ENCODE measurements at regions not wholly inside any gene's neighbourhood (a gene's known extent, or its start where the extent isn't known, plus 50 kb on each side); places are given as distances from the start of the nearest gene placed in this dataset.

DNA sequence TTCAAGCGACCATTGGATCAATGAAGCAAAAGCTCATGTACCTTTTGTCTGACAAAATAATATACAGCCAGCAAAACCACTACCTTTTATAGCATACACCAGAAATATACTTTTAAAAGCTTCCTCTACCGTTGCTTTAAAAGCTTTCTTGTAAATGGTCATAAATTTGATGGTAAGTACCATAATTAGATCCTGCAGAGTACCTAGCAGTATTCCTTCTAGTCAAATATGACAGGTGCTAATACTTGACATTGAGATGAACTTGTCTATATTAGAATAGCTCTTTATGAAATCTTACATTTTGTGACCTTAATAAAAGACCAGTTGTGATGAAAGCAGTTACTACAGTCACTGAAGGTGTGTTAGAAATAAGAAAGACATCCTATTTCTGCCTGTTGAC lies 340.5 kb upstream of the ANO3 start:
- H3K4me3 ChIP-seq (ENCODE audit: low read length) = no peak overlapping the region
- TF ChIP-seq, protein P1, sequence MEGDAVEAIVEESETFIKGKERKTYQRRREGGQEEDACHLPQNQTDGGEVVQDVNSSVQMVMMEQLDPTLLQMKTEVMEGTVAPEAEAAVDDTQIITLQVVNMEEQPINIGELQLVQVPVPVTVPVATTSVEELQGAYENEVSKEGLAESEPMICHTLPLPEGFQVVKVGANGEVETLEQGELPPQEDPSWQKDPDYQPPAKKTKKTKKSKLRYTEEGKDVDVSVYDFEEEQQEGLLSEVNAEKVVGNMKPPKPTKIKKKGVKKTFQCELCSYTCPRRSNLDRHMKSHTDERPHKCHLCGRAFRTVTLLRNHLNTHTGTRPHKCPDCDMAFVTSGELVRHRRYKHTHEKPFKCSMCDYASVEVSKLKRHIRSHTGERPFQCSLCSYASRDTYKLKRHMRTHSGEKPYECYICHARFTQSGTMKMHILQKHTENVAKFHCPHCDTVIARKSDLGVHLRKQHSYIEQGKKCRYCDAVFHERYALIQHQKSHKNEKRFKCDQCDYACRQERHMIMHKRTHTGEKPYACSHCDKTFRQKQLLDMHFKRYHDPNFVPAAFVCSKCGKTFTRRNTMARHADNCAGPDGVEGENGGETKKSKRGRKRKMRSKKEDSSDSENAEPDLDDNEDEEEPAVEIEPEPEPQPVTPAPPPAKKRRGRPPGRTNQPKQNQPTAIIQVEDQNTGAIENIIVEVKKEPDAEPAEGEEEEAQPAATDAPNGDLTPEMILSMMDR (IDR thresholded peaks at IDR 0.05; ENCODE audit: insufficient read depth, low read depth, low read length, missing control alignments) = no peak
- no peak for DNase-seq (ENCODE audit: low read depth)

DNA sequence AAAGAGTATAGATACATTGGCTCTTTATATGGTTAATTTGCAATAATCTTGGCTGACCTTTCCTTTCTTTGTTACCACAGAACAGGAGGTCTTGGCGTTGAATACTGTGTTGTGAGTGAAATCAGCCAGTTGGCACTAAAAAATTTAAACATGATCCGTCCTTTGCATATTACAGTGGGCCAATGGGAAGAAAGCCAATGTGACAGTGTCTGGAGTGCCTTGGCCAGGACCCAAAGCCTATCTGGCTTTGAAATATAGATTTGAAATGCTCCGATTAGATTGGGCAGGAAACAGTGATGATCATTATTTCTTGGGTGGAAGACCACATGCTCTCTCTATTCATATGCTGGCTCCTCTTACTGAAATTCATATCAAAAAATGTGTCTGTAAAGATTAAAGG lies 339.6 kb upstream of the ANO3 start:
- no peak overlapping the region for H3K4me3 ChIP-seq (ENCODE audit: low read length)
- TF ChIP-seq, protein P1 (IDR thresholded peaks at IDR 0.05; ENCODE audit: insufficient read depth, low read depth, low read length, missing control alignments) = no peak
- no peak for DNase-seq (ENCODE audit: low read depth)

DNA sequence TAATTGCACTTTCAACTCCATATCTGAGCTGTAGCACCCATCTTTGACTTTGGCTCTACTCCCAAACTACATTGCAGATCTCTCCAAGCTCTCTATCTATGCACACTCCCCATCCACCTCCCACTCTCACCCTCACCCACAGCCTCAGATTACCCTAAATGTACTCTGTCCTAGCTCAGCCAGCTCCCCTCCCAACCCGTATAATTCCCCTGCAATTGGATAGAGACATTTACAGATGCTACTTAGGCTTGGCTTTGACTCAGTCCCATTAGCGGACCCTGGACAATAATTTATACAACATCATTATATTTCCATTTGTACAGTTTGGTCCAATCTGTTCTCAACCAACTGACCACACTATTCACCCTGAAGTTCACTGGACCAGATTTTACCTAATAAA lies 338.9 kb upstream of the ANO3 start:
- TF ChIP-seq, protein P1 (IDR thresholded peaks at IDR 0.05; ENCODE audit: insufficient read depth, low read depth, low read length, missing control alignments) = no peak
- H3K4me3 ChIP-seq (ENCODE audit: low read length) = no peak overlapping the region
- DNase-seq (ENCODE audit: low read depth) = no peak

DNA sequence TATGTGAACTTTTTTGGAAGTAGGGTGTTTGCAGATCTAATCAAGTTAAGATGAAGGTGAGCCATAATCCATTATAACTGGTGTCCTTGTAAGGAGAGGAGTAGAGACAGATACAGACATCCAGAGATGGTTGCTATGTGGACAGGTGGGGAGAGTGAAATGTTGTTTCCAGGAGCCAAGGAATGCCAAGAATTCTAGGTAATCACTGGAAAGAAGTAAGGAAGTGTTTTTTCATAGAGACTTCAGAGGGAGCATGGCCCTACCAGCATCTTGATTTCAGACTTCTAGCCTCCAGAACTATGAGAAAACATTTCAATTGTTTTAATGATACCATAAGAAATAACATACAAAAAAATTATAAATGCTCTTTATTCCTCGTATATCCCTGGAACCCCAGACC lies 320.5 kb upstream of the ANO3 start:
- no peak overlapping the region for H3K4me3 ChIP-seq (ENCODE audit: low read length)
- no peak for DNase-seq (ENCODE audit: low read depth)
- TF ChIP-seq, protein P1 (IDR thresholded peaks at IDR 0.05; ENCODE audit: insufficient read depth, low read depth, low read length, missing control alignments) = no peak

DNA sequence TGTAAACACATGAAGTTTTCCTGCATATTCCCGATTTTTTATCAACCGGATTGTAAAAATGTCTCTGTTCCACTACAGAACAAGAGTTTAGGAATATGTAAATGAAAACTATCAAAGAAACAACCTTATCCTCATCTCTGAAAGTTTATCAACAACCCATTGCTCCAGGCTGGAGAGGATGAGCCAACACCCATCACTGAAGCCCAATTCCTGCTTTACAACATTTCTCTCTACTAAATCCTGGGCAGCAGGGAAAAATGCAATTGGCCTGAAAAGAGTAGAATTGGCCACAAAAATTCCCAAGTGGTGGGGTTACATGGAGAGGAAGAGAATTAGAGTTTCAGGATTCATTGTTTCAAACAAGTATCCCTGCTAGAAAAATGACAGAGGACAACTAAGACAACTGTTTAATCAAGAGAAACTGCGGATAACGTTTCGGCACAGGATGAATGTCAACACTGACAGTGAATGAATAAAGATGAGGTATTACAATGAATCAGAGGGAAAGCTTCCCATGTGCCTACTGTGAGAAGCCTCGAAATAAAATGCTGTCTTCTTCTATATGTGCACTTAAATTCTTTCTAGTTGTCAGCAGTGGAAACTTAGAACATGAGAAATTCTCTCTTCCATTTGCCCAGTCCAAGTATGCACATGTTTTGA lies 317.3 kb upstream of the ANO3 start:
- peak; percentile 25 for DNase-seq (ENCODE audit: low read depth)
- TF ChIP-seq, protein P1 (IDR thresholded peaks at IDR 0.05; ENCODE audit: insufficient read depth, low read depth, low read length, missing control alignments) = no peak
- no peak overlapping the region for H3K4me3 ChIP-seq (ENCODE audit: low read length)

DNA sequence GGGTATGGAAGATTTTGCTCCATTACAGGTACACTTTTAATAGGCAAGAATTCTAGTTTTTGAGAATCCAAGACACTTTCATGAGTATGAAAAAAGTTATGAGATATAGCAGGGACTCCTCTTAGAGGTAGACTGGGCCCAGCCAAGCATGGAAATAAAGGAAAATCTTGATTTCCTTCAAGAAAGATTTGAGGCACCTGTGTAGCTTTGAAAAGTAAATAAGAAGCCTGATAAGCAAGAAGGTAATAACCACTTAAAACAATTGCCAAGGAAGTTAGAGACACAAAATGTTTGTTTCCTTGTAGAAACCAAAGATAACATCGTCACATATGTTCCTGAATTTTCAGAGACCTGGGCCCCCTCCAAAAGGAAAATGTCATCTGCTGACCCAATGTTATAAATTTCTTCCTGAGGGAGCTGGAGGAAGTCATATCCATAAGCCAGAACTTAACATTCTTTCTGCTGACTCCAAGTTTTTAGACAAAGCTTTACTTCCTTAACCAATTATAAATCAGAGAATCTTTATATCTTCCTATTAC lies 314.5 kb upstream of the ANO3 start:
- TF ChIP-seq, protein P1 (IDR thresholded peaks at IDR 0.05; ENCODE audit: insufficient read depth, low read depth, low read length, missing control alignments) = no peak
- no peak for DNase-seq (ENCODE audit: low read depth)
- H3K4me3 ChIP-seq (ENCODE audit: low read length) = no peak overlapping the region

DNA sequence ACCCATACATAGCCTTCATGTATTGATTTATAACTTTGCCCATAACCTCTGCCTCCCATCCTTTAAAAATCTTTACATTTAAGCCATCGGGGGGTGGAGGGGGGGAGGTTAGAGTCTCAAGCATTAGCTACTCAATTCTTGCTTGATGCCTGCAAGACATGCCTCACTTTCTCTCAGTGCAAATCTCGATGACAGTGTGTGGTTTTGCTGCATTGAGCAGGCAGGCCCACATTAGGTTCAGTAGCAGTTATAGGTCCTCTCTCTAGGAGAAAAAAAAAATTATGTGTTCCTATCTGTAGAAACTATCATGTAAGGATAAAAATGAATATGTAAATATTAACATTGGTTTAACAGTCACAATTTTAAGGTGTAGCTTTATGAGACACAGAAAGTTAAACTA lies 314.0 kb upstream of the ANO3 start:
- no peak overlapping the region for H3K4me3 ChIP-seq (ENCODE audit: low read length)
- no peak for DNase-seq (ENCODE audit: low read depth)
- TF ChIP-seq, protein P1 (IDR thresholded peaks at IDR 0.05; ENCODE audit: insufficient read depth, low read depth, low read length, missing control alignments) = no peak

Measured in epithelial cell of esophagus (primary cell).